HG02642 (cell line): ENCODE measurements at regions not wholly inside any gene's neighbourhood (a gene's known extent, or its start where the extent isn't known, plus 50 kb on each side); places are given as distances from the start of the nearest gene placed in this dataset.
"Not testable (repeated sequence)": the region's sequence is repeated elsewhere in the genome, so short reads cannot be mapped to it uniquely, and the experiment has no call there.

Experiments used
- ATAC-seq: cut with Tn5 transposase; IDR thresholded peaks from one replicate; pipeline ENCODE4 v1.9.1; 2021; ENCODE audit warnings: mild to moderate bottlenecking; ENCODE audit not compliant: unreplicated experiment, poor library complexity

- ATAC-seq: no peak
These were observed 115.0 kb upstream of the TLE1 start for GRCh38 chr9:81804306-81804705.

GRCh38 chr9:81811688-81812087 lies 116.5 kb upstream of the SPATA31D4 start:
- ATAC-seq: not testable (repeated sequence)

GRCh38 chr9:81814401-81814793 lies 113.8 kb upstream of the SPATA31D4 start:
- no peak for ATAC-seq

GRCh38 chr9:81814794-81815464 lies 113.3 kb upstream of the SPATA31D4 start:
- ATAC-seq: peak; percentile 79

GRCh38 chr9:81815781-81816180 lies 112.4 kb upstream of the SPATA31D4 start:
- ATAC-seq: no peak

- ATAC-seq: no peak
These were observed 109.1 kb upstream of the SPATA31D4 start for GRCh38 chr9:81819155-81819554.

GRCh38 chr9:81819859-81820546 lies 108.2 kb upstream of the SPATA31D4 start:
- no peak for ATAC-seq

- ATAC-seq: no peak
These were observed 105.8 kb upstream of the SPATA31D4 start for GRCh38 chr9:81822301-81822865.

GRCh38 chr9:81822967-81823366 lies 105.3 kb upstream of the SPATA31D4 start:
- ATAC-seq: no peak

GRCh38 chr9:81823672-81824554 lies 104.3 kb upstream of the SPATA31D4 start:
- ATAC-seq: no peak

GRCh38 chr9:81824802-81825730 lies 103.2 kb upstream of the SPATA31D4 start:
- ATAC-seq: no peak

- no peak for ATAC-seq
These were observed 102.2 kb upstream of the SPATA31D4 start for GRCh38 chr9:81825846-81826516.

- no peak for ATAC-seq
These were observed 101.7 kb upstream of the SPATA31D4 start for GRCh38 chr9:81826517-81826906.

GRCh38 chr9:81827616-81828296 lies 100.5 kb upstream of the SPATA31D4 start:
- peak; percentile 87 for ATAC-seq

GRCh38 chr9:81829195-81829882 lies 98.9 kb upstream of the SPATA31D4 start:
- ATAC-seq: no peak

GRCh38 chr9:81830431-81830830 lies 97.8 kb upstream of the SPATA31D4 start:
- not testable (repeated sequence) for ATAC-seq

- no peak for ATAC-seq
These were observed 95.5 kb upstream of the SPATA31D4 start for GRCh38 chr9:81832571-81833285.
